ENCODE measurements at regions not wholly inside any gene's neighbourhood (a gene's known extent, or its start where the extent isn't known, plus 50 kb on each side); places are given as distances from the start of the nearest gene placed in this dataset.

DNA sequence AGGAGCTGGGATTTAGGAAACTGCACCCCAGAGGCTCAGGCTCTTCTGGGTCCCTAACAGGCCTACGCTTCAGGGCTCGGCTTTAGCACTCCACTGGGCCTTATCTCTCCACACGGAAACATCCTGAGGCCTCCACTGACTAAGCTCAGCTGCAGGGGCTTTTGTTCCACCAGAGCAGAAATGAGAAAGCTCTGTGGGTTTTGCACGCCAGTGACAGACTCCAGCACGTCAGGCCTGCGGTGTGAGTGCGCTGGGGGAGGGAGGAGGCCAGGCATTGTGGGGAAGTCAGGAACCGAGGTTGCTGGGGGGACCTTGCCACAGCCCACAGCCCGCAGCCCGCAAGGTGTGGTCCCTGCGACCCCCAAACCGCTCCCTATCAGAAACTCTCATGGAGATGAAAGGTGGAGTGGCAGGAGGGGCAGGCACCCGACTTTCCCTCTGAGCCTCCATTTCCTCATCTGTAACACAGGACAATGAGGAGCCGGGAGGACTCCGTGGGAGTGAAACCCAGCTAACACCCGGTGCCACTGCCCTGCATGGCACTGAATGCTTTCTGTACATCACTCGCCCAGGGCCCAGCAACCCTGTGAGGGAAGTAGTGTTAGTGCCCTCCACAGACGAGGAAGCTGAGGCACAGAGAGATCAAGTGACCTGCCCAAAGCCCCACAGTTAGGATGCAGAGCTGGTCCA, 106.5 kb downstream of the TPRA1 start:
- DNase-seq, result no peak

DNA sequence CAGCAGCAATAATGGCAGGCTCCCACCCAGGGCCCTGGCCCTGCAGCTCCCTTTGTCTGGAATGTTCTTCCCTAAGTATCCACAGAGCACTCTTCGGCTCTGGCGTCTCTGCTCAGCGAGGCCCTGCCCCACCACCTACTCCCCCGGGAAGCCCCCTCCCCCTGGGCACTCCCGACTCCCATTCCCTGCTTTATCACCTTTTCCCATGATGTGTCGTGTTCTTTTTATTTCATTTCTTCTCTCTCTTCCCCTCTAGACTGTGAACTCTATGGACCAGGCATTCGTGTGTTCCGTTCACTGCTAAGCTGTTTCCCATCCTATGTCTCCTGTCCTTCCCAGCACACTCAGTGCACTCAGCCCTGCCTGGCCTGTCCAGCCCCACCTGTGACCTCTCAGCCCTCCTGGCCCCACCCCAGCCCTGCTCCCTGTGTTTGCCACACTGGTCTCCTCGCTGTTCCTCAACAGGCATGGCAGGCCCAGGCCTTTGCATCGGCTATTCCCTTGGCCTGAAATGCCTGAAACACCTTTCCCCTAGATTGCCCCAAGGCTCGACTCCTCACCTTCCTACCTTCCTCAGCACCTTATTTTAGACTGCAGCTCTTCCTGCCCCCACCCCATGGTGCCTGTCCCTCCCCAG, 107.4 kb downstream of the TPRA1 start:
- no peak for DNase-seq

DNA sequence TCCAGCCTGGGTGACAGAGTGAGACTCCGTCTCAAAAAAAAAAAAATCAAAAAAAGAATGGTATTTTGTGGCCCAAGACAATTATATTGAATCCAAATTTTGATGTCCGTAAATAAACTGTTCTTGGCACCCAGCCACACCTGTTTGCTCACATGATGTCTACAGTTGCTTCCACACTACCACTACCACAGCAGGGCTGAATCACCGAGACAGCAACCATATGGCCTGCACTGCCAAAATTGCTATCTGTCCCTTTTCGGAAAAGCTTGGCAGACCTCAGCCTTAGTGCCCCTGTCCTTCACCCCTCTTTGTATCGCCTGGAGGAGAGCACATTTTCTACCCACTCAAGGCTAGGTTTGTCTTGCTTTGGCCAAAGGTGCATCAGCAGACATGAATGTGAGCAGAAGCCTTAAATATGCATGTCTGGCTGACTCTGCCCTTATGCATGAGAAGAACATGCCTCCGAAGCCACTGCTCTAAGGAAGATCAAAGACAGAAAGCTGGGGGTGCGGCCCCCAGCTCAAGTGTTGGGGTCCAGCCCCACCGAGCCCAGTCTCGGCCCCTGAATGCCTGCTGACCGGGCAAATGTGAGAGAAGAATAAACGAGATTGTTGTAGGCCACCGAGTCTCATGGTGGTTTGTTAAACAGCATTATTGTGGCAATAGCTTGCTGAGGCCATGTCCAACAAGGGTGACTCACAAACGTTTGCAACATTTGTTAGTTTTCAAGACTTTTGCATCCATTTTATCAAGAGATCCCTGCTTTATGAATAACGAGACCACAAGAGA, 108.1 kb downstream of the TPRA1 start:
- no peak for DNase-seq

DNA sequence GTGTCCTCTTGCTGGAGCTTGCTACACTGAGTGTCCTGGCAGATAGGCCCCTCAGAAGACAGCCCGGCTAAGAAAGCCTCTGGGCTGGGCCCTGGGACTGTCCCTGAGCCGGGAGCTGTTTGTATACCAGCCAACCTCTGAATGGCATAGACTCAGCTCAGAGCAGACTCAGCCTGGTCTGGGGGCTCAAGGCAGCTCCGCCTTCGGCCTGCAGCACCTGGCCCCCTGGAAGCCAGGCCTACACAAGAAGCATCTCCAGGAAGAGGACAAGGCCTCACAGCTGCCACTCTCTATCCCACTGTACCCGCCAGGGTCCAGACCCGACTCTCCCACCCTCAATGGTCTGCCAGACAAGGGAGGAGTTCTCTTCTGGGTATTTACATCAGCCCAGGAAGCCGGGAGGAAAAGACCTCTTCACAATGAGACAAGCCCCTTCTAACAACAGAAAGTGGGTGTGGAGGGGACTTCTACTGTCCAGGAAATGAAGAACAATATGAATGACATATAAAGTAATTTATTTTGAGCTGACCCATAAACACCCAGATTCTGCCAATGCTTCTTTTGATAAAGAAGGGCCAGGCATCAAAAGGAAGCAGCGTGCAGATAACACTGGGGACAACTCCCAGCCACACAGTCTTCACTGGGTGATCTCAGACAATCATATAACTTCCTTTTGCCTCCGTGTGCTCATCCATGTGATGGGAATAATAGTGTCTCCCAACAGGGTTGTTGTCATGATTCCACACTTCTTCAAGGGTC, 110.2 kb downstream of the TPRA1 start:
- no peak for DNase-seq

DNA sequence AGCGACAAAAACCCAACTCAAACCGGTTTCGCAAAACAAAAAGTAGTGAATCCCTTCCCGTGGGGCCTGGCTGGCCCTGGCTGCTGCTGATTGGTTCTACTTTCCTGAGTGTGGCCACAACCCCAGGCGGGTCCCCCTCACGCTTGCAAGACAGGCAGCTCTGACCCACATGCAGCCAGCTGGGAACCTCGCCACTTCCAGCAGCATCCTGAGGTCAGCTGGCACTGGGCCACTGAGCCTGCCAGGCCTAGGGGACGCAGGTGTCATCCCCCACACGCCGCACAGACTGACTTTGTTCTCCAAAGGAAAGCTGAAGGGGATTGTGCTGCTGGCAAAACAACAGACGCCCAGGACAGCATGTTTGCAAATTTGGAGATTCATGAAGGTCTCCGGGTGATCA, 111.1 kb downstream of the TPRA1 start:
- no peak for DNase-seq

DNA sequence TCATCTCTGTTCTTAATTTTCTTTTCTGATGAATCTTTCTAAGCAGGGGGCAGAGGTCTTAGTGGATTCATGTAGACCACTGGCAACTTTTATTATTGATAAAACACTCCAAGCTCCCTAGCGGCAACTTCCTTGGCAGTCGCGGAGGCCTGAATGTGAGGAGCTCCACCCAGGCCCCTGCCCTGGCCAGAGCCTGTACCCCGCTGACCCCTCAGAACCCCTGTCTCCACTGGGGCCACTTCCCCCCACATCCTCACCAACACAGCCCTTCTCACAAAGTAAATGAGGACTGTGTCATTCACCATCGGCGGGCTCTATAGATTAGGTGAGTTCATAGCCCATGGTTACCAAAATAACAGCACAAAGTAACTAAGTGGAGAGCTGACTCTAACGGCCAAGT, 111.6 kb downstream of the TPRA1 start:
- no peak for DNase-seq

DNA sequence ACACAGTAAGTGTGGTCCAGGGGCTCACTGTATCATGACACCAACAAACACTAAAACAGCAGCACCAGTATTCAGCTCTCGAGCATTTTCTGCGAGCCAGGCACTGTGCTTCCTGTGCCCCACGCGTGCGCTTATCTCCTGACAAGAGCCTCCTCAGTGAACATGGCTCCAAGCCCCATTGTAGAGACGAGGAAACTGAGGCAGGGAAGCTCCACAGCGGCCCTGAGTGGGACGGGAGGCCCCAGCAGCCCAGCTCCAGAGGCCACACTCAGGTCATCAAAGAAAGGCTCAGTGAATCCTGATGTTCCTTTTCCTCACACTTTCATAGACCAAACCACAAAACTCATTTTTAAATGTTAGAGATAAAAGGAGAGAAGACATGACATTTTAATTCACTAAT, 113.1 kb downstream of the TPRA1 start:
- no peak for DNase-seq

DNA sequence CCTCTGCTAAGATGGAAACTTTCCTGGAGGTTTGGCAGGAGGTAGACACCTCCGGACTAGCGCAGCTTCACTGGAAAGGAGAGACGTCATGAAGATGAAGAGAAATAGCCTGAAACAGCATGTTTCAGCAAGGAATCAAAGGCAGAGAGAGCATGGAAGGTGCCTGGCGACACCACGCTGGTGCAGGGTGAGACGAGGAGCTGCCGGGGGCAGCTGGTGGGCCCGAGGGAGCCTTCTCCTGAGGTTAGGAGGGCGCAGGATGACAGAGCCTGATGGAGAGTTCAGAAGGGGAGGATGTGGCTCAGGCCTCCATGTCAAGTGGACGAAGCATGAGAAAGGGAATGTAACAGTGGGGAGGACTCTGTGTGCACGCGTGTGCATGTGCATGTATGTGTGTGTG, 113.6 kb downstream of the TPRA1 start:
- DNase-seq, result no peak

DNA sequence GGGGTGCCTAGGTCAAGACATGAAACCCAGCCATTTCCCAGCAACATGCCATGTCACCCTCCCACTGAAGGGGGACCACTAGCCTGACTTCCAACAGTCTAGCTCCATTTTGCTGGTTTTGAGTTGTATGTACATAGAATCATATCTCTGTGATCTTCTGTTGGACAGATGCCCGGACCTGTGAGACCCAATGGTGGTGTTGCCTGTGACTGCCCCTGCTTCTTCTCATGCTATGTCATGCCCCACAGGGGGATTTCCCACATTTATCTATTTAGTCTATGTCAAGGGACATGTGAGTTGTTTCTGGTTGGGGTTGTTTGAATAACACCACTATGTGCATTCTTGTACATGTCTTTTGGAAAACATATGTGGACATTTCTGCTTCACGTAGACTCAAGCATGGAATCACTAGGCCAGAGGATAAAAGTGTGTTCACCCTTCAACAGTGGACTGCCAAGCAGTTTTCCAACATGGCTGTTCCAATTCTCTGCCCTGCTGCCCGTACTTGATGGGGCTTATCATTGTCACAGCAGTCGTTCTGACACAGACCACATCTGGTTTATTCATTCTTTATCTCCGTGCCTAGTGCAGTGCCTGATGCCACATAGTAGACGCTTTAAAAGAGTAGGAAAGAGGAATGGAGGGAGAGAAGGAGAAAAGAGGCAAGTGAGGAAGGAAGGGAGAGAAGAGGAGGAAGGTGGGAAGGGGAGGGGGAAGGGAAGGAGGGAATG, 114.4 kb downstream of the TPRA1 start:
- no peak for DNase-seq

DNA sequence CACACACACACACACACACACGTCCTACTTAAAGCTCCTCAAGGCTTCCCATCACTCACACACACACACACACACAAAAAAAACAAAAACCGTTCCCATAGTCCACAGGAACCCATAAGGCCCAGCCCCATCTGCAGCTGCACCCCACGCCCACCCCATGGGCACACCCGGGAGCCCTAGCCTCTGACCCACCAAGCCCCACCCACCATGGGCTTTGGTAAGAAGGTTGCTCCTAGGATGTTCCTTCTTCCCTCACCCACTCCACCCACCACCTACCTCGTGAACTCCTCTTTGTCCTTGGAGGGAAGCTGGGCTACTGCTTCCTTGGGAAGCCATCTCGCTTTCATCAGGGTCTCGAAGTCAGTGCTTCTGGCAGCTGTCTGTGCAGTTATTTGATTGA, 115.1 kb downstream of the TPRA1 start:
- no peak for DNase-seq

DNA sequence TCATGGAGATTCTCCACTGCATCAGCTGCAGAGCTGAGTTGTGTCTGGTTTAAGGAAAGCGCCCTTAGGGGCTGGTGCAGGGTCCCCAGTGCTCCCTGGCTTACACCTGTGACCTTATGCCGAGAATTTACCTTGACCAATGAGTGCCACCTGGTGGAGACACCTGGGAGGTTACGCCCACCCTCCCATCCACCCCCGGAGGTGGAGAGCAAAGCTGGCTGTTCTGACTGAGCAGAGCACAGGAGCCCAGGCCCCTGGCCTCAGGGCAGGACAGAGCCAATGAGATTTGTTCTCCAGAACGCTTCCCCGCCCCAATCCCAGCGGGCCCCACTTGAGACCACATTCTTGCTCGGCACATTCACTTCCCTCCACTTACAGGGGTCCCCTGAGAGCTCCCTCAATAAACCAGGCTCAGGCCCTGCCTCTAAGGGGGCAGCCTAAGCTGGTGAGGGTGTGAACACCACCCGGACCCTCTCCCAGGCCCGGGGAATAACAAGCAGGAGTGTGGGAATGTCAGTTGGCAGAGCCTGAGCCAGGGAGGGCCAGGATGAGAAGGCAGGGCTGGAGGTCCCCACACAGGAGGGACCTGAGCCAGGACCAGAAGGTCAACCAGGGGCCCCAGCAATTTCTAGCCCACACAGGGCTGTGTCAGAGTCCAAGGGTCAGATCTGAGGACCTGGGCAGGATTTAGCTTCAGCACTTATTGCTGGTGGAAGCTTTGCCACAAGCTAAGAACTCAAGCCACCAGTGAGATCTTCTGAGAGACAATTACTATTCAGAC, 117.1 kb downstream of the TPRA1 start:
- no peak for DNase-seq

DNA sequence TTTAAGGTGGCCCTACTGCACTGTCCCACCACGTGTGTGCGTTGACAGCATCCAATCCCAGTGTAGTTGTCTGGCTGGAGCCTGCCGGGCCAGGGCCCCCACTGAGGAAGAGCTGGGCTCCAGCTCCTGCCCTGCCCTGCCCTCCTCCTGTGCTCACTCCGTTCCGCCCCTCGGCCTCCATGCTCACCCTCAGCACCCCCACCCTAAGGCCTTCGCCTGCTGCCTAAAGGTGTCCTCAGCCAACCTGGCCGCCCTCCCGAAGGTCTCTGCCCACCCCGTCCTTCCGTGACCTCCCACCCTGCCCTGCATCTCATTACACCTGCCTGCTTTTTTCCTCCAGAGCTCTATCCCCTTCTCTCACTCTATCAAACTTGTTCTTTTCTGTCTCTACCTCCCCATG, 118.0 kb downstream of the TPRA1 start:
- DNase-seq, result no peak

DNA sequence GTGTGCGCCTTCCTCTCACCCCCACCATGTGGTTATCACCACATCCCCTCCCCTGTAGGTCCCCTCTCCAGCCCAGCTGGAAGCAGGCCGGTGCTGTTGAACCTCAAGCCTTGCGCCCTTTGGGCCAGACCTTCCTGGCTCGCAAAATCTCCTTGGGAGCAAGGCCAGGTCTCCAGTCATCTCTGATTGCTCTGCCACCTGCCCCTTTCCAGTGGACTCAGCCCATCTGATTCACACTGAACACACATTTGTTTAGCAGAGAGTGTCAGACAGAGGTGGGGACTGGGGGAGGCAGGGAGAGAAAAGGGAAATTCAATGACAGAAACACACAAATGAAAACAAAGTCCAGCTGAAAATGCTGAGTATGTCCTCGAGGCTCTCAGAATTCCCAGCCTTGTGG, 119.4 kb downstream of the TPRA1 start:
- DNase-seq, result no peak

DNA sequence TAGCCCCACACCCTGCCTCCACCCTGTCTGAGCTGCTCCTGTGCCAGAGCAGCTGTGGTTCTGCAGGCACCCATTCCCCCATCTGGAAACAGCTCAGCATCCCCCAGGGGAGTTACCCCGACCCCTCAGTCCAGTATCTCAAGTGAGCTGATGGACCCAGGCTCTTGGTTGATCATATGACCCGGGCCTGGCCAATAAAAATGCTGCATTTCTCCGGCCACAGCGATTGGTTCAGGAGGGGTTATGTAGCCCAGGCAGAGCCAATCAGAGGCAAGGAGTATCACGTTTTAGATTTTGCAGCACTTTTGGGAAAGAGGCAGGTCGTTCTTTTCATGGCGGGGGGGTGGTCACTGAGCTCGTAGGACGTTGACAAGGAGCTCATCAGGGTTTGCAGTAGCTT, 120.8 kb downstream of the TPRA1 start:
- no peak for DNase-seq

DNA sequence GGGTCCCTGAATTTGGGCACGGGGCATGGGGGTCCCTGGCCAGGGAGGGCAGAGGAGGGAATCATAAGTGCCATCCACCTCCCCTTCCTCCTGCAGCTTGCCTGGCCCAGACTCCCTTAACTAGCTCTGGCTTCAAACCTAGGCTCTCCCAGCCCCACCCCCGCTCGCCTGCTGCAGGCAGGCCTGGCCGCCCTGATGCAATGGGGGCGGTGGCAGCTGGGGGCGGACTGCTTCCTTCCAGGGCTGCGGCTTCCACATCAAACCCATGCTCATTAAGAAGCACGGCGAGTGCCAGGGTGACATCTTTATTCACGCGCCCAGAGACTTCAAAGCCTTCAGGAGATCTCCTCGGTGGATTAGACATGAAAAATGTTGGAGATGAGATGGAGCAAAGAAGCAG, 123.1 kb downstream of the TPRA1 start:
- no peak for DNase-seq

DNA sequence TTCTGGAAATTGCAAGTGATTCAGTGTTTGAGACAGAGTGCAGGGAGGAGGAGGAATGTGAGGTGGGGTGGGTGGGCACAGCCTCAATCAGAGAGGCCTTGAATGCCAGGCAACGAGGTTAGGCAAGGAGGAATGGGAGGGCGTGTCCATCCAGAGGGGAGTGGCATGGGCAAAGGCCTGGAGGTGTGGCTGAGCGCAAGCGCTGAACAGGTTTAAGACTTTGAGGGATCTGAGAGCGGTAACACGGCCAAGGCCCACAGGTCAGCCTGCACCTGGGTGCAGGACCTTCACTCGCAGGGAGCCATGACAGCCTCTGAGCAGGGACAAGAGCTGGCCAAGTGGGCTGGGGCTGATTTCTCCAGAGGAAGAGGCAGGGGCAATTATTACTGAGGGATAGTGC, 125.9 kb downstream of the TPRA1 start:
- DNase-seq, result no peak

DNA sequence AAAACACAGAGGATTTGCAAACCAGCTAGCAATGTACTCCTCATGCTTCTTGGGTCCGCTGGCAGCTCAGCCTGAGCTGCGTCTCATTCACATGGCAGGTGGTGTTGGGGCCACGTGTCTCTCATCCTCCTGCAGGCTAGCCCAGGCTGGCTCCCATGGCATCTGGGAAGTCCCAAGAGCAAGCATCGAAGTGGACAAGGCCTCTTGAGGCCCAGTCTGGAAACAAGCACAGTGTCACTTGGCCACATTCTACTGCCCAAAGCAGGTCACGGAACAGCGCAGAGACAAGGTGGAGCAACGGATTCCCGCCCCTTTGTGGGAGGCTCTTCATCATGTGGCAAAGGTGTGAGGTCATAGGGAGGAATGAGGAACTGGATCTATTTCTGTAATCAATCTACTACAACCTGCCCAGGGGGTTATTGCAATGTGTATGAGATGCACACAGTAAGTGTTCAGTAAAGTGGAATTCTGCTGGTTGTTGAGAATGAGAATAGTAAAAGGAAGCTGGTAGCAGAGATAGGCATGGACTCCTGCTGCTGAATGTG, 128.3 kb downstream of the TPRA1 start:
- no peak for DNase-seq

DNA sequence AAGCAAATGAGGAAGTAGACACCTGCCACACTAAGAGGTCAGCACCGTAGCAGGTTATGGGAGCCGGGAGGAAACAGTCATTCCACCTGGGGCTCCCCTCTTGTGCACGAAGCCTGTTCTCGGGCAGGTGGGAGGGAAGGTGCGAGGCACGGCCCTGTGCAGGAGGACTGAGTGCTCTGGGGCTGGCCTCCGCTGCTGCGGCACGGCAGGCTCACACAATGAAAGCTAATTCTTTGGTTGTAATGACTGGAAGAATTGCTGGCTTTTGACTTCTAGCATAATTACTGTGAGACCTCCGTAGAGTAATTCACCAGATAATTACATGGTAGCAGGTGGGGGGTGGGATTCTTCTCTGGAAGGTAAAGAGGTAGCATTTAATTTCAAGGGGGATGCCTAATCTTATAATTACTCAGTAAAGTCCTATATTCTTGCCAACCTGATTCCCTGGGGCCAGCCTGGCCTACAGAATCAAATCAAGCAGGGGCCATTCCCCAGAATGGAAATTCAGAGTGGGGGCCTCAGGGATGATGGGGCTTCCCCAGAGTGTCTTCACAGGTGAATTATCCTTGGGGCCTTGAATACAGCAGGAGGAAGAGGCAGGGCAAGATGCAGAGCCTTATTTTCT, 129.1 kb downstream of the TPRA1 start:
- DNase-seq, result no peak

DNA sequence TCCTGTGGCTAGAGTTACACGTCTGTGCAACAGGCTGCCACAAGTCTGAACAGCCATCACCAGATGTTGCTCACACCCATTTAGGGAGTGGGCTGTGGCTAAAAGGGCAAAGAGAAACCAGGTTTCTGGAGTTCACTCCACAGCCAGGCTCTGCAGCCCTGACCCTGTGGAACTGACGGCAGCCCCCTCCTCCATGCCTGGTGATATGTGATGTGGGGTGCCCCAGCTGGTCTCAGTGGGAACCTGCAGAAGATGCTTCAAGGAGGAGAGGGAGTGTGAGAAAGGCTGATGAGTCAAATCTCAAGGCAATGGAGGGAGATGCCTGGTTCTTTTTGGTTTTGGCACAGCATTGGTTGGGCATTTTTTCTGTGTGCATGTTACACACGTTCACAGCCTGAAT, 130.6 kb downstream of the TPRA1 start:
- no peak for DNase-seq

DNA sequence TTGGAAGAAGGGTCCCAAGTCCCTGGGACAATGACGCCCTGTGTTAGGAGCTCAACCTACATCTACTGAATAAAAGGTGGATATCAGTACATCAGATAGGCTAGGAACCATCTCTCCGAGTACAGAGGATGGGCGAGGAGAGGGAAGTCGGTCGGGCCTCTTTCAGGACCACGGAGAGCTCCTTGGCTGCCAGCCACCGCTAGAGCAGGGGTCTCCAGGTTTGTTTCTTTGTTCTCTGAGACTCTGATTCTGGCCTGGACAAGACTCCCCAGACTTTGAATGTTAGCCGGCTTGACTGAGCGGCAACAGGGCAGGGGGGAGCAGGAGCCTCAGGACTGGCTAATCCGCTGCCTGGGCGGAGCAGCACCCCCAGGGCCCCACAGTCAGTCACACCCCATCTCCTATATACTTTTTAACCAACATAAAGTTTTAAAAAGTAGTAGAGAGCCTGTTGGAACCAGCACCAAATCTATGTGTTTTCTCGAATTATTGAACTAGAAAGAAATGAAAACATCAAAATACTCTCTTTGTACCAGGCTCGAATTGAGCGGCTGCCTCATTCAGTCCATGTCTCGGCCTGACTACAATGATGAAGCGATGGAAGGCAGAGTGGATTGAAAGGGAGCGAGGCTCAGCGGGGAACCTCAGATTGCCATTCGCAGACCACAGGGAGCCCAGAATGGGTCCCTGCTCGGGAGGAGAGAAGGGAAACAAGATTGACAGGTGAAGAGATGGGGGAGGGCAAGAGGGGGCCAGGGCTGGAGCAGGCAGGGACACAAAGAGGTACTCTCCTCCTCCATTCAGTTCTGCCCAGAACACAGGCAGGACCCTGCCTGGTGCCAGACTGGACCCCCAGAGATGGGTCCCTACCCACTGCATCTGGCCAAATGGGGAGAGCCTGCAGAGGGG, 131.6 kb downstream of the TPRA1 start:
- DNase-seq, result peak; percentile 13

Data from fibroblast of skin of back (primary cell).